Activated CD8-positive, alpha-beta T cell treated with anti-CD3 and anti-CD28 coated beads for 36 hours (primary cell): ENCODE measurements at regions not wholly inside any gene's neighbourhood (a gene's known extent, or its start where the extent isn't known, plus 50 kb on each side); places are given as distances from the start of the nearest gene placed in this dataset.

Source experiments
- ATAC-seq: fragments of 200-7000 bp; cut with Tn5 transposase; one replicate; pipeline ENCODE4 v1.10.0; 2021; ENCODE audit warnings: mild to moderate bottlenecking, moderate library complexity
- CTCF ChIA-PET: fragments of 350-600 bp; sonication (Branson Sonifier 250); formaldehyde crosslinking; loops from one replicate; lab custom pipeline; 2021; ENCODE audit warnings: antibody characterized with exemption; lab: Charles Lee
- POLR2A ChIA-PET: fragments of 350-600 bp; sonication (Branson Sonifier 250); formaldehyde crosslinking; loops from one replicate; lab custom pipeline; 2021; ENCODE audit warnings: antibody characterized with exemption; lab: Charles Lee
- DNase-seq: peaks from one replicate; pipeline ENCODE4 v3.0.0-alpha.2; 2020
- H3K27ac Mint-ChIP-seq: one replicate; pipeline ENCODE4 v1.8.0; 2021; ENCODE audit warnings: mild to moderate bottlenecking, mixed read lengths
- H3K27me3 Mint-ChIP-seq: one replicate; pipeline ENCODE4 v1.8.0; 2021; ENCODE audit warnings: mixed read lengths
- H3K36me3 Mint-ChIP-seq: one replicate; pipeline ENCODE4 v1.8.0; 2021; ENCODE audit warnings: low read depth, mixed read lengths
- H3K4me1 Mint-ChIP-seq: one replicate; pipeline ENCODE4 v1.8.0; 2021; ENCODE audit warnings: low read depth, mixed read lengths
- H3K4me3 Mint-ChIP-seq: one replicate; pipeline ENCODE4 v1.8.0; 2021; ENCODE audit warnings: mild to moderate bottlenecking, moderate library complexity, mixed read lengths
- H3K9me3 Mint-ChIP-seq: one replicate; pipeline ENCODE4 v1.8.0; 2021; ENCODE audit warnings: mixed read lengths
- CTCF ChIP-seq: fragments of 200-600 bp; IDR thresholded peaks from one replicate; pipeline ENCODE4 v1.8.0; 2022; ENCODE audit warnings: antibody characterized with exemption, mild to moderate bottlenecking
- intact Hi-C: fragments of 100-400 bp; cut with micrococcal nuclease; formaldehyde crosslinking; loops from one replicate; pipeline ENCODE4 v1.10.0; 2022

- Mint-ChIP-seq H3K27me3 (peaks cover 1% of the 10 kb centered on the region), H3K4me3 (no peak overlapping the region), H3K27ac (no peak overlapping the region), H3K4me1 (no peaks in the 10 kb centered on the region), H3K36me3 (no peaks in the 10 kb centered on the region), H3K9me3 (no peaks in the 10 kb centered on the region)
- CTCF ChIA-PET, result no interaction called here
- no peak for TF ChIP-seq CTCF
- intact Hi-C loops, result no loop called here
- POLR2A ChIA-PET, result no interaction called here
- ATAC-seq (no peak), DNase-seq (no peak)
These were observed 279.9 kb upstream of the CITED2 start for GRCh38 chr6:139654309-139654708.

- CTCF ChIA-PET, result no interaction called here
- Mint-ChIP-seq H3K9me3 (no peaks in the 10 kb centered on the region), H3K36me3 (no peaks in the 10 kb centered on the region), H3K27me3 (peaks cover 1% of the 10 kb centered on the region), H3K27ac (no peak overlapping the region), H3K4me3 (no peak overlapping the region), H3K4me1 (no peaks in the 10 kb centered on the region)
- intact Hi-C loops, result no loop called here
- no peak for ATAC-seq
- no peak for DNase-seq
- TF ChIP-seq CTCF, result no peak
- POLR2A ChIA-PET, result no interaction called here
These were observed 278.7 kb upstream of the CITED2 start for GRCh38 chr6:139653111-139653510.

- DNase-seq, result no peak
- Mint-ChIP-seq H3K4me1 (no peaks in the 10 kb centered on the region), H3K36me3 (no peaks in the 10 kb centered on the region), H3K9me3 (no peaks in the 10 kb centered on the region), H3K27ac (no peak overlapping the region), H3K4me3 (no peak overlapping the region), H3K27me3 (peaks cover 1% of the 10 kb centered on the region)
- POLR2A ChIA-PET, result no interaction called here
- ATAC-seq, result no peak
- intact Hi-C loops, result no loop called here
- no peak for TF ChIP-seq CTCF
- CTCF ChIA-PET, result no interaction called here
These were observed 276.5 kb upstream of the CITED2 start for GRCh38 chr6:139650941-139651340.

GRCh38 chr6:139649732-139650131 is 275.3 kb upstream of the CITED2 start:
- CTCF ChIA-PET, result interaction anchor here (1.2 kb wide), 1 partner anchor 55 kb away, joined by 3 read pairs; no protein-coding TSS in a partner anchor
- no peaks in the 10 kb centered on the region for H3K4me1 Mint-ChIP-seq
- no peak overlapping the region for H3K4me3 Mint-ChIP-seq
- no peaks in the 10 kb centered on the region for H3K9me3 Mint-ChIP-seq
- DNase-seq (no peak), ATAC-seq (no peak)
- POLR2A ChIA-PET, result no interaction called here
- peaks cover 3% of the 10 kb centered on the region for H3K27me3 Mint-ChIP-seq
- intact Hi-C loops, result no loop called here
- no peak for TF ChIP-seq CTCF
- H3K36me3 Mint-ChIP-seq, result no peaks in the 10 kb centered on the region
- no peak overlapping the region for H3K27ac Mint-ChIP-seq

GRCh38 chr6:139649128-139649527 is 274.7 kb upstream of the CITED2 start:
- ChIA-PET CTCF (interaction anchor here (1.2 kb wide), 1 partner anchor 54 kb away, joined by 3 read pairs; no protein-coding TSS in a partner anchor), POLR2A (no interaction called here)
- ATAC-seq, result no peak
- intact Hi-C loops, result no loop called here
- no peak overlapping the region for H3K4me3 Mint-ChIP-seq
- no peaks in the 10 kb centered on the region for H3K36me3 Mint-ChIP-seq
- H3K4me1 Mint-ChIP-seq, result no peaks in the 10 kb centered on the region
- DNase-seq, result no peak
- peaks cover 4% of the 10 kb centered on the region for H3K27me3 Mint-ChIP-seq
- H3K27ac Mint-ChIP-seq, result no peak overlapping the region
- TF ChIP-seq CTCF, result no peak
- no peaks in the 10 kb centered on the region for H3K9me3 Mint-ChIP-seq
